Endodermal cell (in vitro differentiated cells): ENCODE measurements at regions not wholly inside any gene's neighbourhood (a gene's known extent, or its start where the extent isn't known, plus 50 kb on each side); places are given as distances from the start of the nearest gene placed in this dataset.
A peak's percentile ranks its signal among the peaks of the same experiment; 100 is the strongest.
"Not testable (repeated sequence)": the region's sequence is repeated elsewhere in the genome, so short reads cannot be mapped to it uniquely, and the experiment has no call there.

Experiments
- DNase-seq: peaks from one replicate; pipeline ENCODE4 v3.0.0-alpha.2; 2017
- H3K27ac ChIP-seq: 2 replicates; pipeline ENCODE4 v1.5.1; 2013; ENCODE audit warnings: mild to moderate bottlenecking, low read depth, low read length, moderate library complexity
- H3K27me3 ChIP-seq: 2 replicates; pipeline ENCODE4 v1.6.1; 2013; ENCODE audit warnings: mild to moderate bottlenecking, low read length, moderate library complexity; ENCODE audit not compliant: insufficient read depth, control insufficient read depth, poor library complexity, severe bottlenecking
- H3K36me3 ChIP-seq: 2 replicates; pipeline ENCODE4 v1.7.0; 2013; ENCODE audit warnings: mild to moderate bottlenecking, low read length, moderate library complexity; ENCODE audit not compliant: control insufficient read depth, insufficient read depth
- H3K4me1 ChIP-seq: one replicate; pipeline ENCODE4 v1.7.0; 2013; ENCODE audit warnings: low read length; ENCODE audit not compliant: control insufficient read depth, insufficient read depth
- H3K4me3 ChIP-seq: 2 replicates; pipeline ENCODE4 v1.5.1; 2013; ENCODE audit warnings: mild to moderate bottlenecking, low read length, moderate library complexity
- H3K9ac ChIP-seq: 2 replicates; pipeline ENCODE4 v1.6.1; 2013; ENCODE audit warnings: mild to moderate bottlenecking, low read length, moderate library complexity; ENCODE audit not compliant: poor library complexity, severe bottlenecking; ENCODE audit errors: extremely low read depth
- H3K9me3 ChIP-seq: 2 replicates; pipeline ENCODE4 v1.6.1; 2013; ENCODE audit warnings: mild to moderate bottlenecking, low read length, moderate library complexity; ENCODE audit not compliant: control insufficient read depth
- H3K27ac Mint-ChIP-seq: 2 replicates; pipeline ENCODE4 v1.8.0; 2020; ENCODE audit warnings: mixed read lengths
- H3K27me3 Mint-ChIP-seq: 2 replicates; pipeline ENCODE4 v1.8.0; 2021; ENCODE audit warnings: mild to moderate bottlenecking, mixed read lengths; ENCODE audit not compliant: insufficient read depth
- H3K36me3 Mint-ChIP-seq: 2 replicates; pipeline ENCODE4 v1.8.0; 2020; ENCODE audit warnings: low read depth, mixed read lengths
- H3K4me1 Mint-ChIP-seq: 2 replicates; pipeline ENCODE4 v1.8.0; 2020; ENCODE audit warnings: mixed read lengths
- H3K4me3 Mint-ChIP-seq: 2 replicates; pipeline ENCODE4 v1.8.0; 2020; ENCODE audit warnings: mild to moderate bottlenecking, moderate library complexity, mixed read lengths
- H3K9me3 Mint-ChIP-seq: 2 replicates; pipeline ENCODE4 v1.8.0; 2020; ENCODE audit warnings: mild to moderate bottlenecking, mixed read lengths
- CTCF ChIP-seq: fragments of 200-600 bp; sonication (generic); conservative IDR thresholded peaks from 2 replicates; pipeline ENCODE4 v1.5.0; 2021; ENCODE audit warnings: antibody characterized with exemption, mild to moderate bottlenecking
- WGBS, 2 experiments: methylation state at CpG; one replicate each; pipeline versions ENCODE4 v1.1.5 to v1.1.7; 2013; ENCODE audit warnings: missing lambda C conversion rate in 2 of 2, mixed read lengths in 1 of 2; ENCODE audit not compliant: insufficient coverage in 1 of 2, insufficient read length in 1 of 2; 5-methylcytosine and 5-hydroxymethylcytosine counted together

GRCh38 chr12:33115716-33116115 is 219.1 kb upstream of the PKP2 start:
- H3K27me3 Mint-ChIP-seq: no peaks in the 10 kb centered on the region
- WGBS, 2 experiments: 85 to 89% methylated on average over 1 to 2 of the region's 2 CpGs
- Histone ChIP-seq H3K36me3 (no peaks in the 10 kb centered on the region), H3K9ac (no peak overlapping the region), H3K27ac (no peak overlapping the region), H3K9me3 (no peaks in the 10 kb centered on the region), H3K4me1 (no peaks in the 10 kb centered on the region), H3K4me3 (no peak overlapping the region), H3K27me3 (no peaks in the 10 kb centered on the region)
- no peak overlapping the region for H3K4me3 Mint-ChIP-seq
- no peak for DNase-seq
- TF ChIP-seq CTCF: no peak
- no peaks in the 10 kb centered on the region for H3K36me3 Mint-ChIP-seq
- peaks cover 4% of the 10 kb centered on the region for H3K4me1 Mint-ChIP-seq
- no peak overlapping the region for H3K27ac Mint-ChIP-seq
- H3K9me3 Mint-ChIP-seq: no peaks in the 10 kb centered on the region

GRCh38 chr12:33111850-33112249 is 215.3 kb upstream of the PKP2 start:
- H3K27me3 Mint-ChIP-seq: no peaks in the 10 kb centered on the region
- no peak overlapping the region for H3K27ac ChIP-seq
- H3K4me1 Mint-ChIP-seq: peaks cover 4% of the 10 kb centered on the region
- H3K36me3 Mint-ChIP-seq: peaks cover 17% of the 10 kb centered on the region
- no peaks in the 10 kb centered on the region for H3K4me1 ChIP-seq
- DNase-seq: peak; percentile 58
- no peak overlapping the region for H3K27ac Mint-ChIP-seq
- H3K4me3 ChIP-seq: no peak overlapping the region
- no peak overlapping the region for H3K9ac ChIP-seq
- H3K27me3 ChIP-seq: no peaks in the 10 kb centered on the region
- H3K4me3 Mint-ChIP-seq: no peak overlapping the region
- peaks cover 18% of the 10 kb centered on the region for H3K9me3 ChIP-seq
- H3K36me3 ChIP-seq: no peaks in the 10 kb centered on the region
- WGBS, 2 experiments: 55 to 64% methylated on average over 5 to 6 of the region's 6 CpGs
- TF ChIP-seq CTCF: no peak
- peaks cover 27% of the 10 kb centered on the region for H3K9me3 Mint-ChIP-seq

GRCh38 chr12:33107827-33108226 is 211.2 kb upstream of the PKP2 start:
- 93 to 100% methylated on average over 5 to 7 of the region's 7 CpGs for WGBS, 2 experiments

GRCh38 chr12:33093534-33093933 is 197.0 kb upstream of the PKP2 start:
- no peak overlapping the region for H3K27ac Mint-ChIP-seq
- H3K27me3 ChIP-seq: no peaks in the 10 kb centered on the region
- H3K9ac ChIP-seq: no peak overlapping the region
- no peak overlapping the region for H3K4me3 ChIP-seq
- no peaks in the 10 kb centered on the region for H3K36me3 ChIP-seq
- no peaks in the 10 kb centered on the region for H3K36me3 Mint-ChIP-seq
- no peak overlapping the region for H3K4me3 Mint-ChIP-seq
- no peak overlapping the region for H3K27ac ChIP-seq
- H3K9me3 Mint-ChIP-seq: peaks cover 30% of the 10 kb centered on the region
- no peak for DNase-seq
- 92 to 100% methylated on average over 2 of the region's 2 CpGs for WGBS, 2 experiments
- no peaks in the 10 kb centered on the region for H3K4me1 Mint-ChIP-seq
- TF ChIP-seq CTCF: no peak
- no peaks in the 10 kb centered on the region for H3K27me3 Mint-ChIP-seq
- H3K9me3 ChIP-seq: peaks cover 32% of the 10 kb centered on the region
- no peaks in the 10 kb centered on the region for H3K4me1 ChIP-seq

More at GRCh38 chr12:33107827-33108226, 211.2 kb upstream of the PKP2 start:
- H3K27me3 ChIP-seq, H3K27ac Mint-ChIP-seq, H3K27me3 Mint-ChIP-seq, DNase-seq, H3K4me1 Mint-ChIP-seq, H3K4me1 ChIP-seq, H3K36me3 ChIP-seq, H3K4me3 ChIP-seq, H3K4me3 Mint-ChIP-seq, H3K9ac ChIP-seq, H3K27ac ChIP-seq: not testable (repeated sequence)
- peaks cover 18% of the 10 kb centered on the region for H3K9me3 ChIP-seq
- H3K9me3 Mint-ChIP-seq: peaks cover 50% of the 10 kb centered on the region
- H3K36me3 Mint-ChIP-seq: peaks cover 23% of the 10 kb centered on the region

GRCh38 chr12:33087876-33088275 is 191.3 kb upstream of the PKP2 start:
- H3K9me3 ChIP-seq: peaks cover 23% of the 10 kb centered on the region
- H3K36me3 Mint-ChIP-seq, H3K27me3 Mint-ChIP-seq, H3K36me3 ChIP-seq, H3K9ac ChIP-seq, H3K4me1 Mint-ChIP-seq, H3K27ac Mint-ChIP-seq, H3K4me3 ChIP-seq, H3K4me1 ChIP-seq, H3K27me3 ChIP-seq, H3K27ac ChIP-seq, H3K4me3 Mint-ChIP-seq, H3K9me3 Mint-ChIP-seq: not testable (repeated sequence)
- DNase-seq: peak; percentile 50
- WGBS, 2 experiments: 86 to 95% methylated on average over 1 of the region's 1 CpG
